ENCODE measurements at regions not wholly inside any gene's neighbourhood (a gene's known extent, or its start where the extent isn't known, plus 50 kb on each side); places are given as distances from the start of the nearest gene placed in this dataset.

DNA sequence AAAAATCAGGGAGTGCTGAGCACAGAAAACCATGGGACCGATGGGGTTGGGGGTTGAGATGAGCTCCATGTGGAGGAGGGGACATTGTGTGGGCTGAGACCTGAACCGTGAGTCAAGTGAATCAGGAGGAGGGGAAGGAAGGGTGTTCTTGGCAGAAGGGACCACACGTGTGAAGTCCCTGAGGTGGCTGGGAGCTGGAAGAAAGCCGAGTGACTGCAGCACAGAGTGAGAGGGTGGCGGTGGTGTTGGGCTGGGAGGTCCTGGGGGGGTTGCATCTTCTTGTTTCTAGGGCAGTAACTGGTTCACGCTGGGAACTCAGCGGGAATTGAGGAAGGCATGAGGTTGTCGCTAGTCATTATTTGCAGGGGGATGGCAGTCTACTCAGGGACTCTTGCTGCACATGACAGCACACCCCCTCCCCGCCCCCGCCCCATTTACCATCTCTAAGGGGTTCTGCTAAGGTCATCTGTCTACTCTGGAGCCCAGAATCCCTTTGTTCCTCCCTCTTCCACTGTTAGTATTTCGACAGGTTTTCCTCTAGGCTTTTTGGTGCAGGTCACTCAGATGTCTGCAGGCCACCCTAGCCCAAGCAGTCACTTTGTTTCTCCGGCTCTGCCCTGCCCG lies 254.3 kb downstream of the TLE3 start:
- TF ChIP-seq POLR2AphosphoS5 (IDR thresholded peaks at IDR 0.05; ENCODE audit: low read depth, low read length) (no peak), PAX5 (IDR thresholded peaks at IDR 0.05; ENCODE audit: insufficient read depth, low read length, severe bottlenecking) (no peak), POLR2A (IDR thresholded peaks at IDR 0.05; ENCODE audit: low read depth, low read length) (no peak), TAF1 (IDR thresholded peaks at IDR 0.05; ENCODE audit: low read depth, low read length) (no peak), SPI1 (IDR thresholded peaks at IDR 0.05; ENCODE audit: low read depth, low read length) (no peak)
